ENCODE measurements at regions not wholly inside any gene's neighbourhood (a gene's known extent, or its start where the extent isn't known, plus 50 kb on each side); places are given as distances from the start of the nearest gene placed in this dataset.

DNA sequence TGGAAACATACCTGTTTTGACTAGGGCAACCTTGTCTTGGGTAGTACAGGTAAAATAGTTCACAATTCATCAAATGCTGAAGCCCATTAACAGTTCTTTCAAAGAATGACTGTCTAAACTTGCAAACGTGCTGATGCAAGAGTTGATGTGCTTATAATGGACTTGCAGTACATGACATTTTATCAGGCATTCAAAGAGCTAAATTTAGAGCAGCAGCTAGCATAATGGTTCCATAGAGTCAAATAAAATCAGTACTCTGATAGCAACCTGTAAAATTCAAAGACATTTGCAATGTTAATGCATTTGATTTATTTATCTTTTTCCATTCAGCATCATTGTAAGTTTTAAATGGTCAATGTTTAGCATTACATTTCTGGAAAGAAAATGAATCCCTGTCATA lies 979.7 kb upstream of the SLC10A2 start:
- no peak for TF ChIP-seq FOXM1 (IDR thresholded peaks at IDR 0.05; ENCODE audit: borderline replicate concordance, low read depth)
- no peak for TF ChIP-seq EP300 (IDR thresholded peaks at IDR 0.05; ENCODE audit: borderline replicate concordance)
- no peak for TF ChIP-seq TAF1 (IDR thresholded peaks at IDR 0.05; ENCODE audit: low read depth)
- TF ChIP-seq, protein P1, sequence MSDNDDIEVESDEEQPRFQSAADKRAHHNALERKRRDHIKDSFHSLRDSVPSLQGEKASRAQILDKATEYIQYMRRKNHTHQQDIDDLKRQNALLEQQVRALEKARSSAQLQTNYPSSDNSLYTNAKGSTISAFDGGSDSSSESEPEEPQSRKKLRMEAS (IDR thresholded peaks at IDR 0.05): no peak
- TF ChIP-seq, protein P2, sequence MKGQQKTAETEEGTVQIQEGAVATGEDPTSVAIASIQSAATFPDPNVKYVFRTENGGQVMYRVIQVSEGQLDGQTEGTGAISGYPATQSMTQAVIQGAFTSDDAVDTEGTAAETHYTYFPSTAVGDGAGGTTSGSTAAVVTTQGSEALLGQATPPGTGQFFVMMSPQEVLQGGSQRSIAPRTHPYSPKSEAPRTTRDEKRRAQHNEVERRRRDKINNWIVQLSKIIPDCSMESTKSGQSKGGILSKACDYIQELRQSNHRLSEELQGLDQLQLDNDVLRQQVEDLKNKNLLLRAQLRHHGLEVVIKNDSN (IDR thresholded peaks at IDR 0.05): no peak
- no peak for TF ChIP-seq TEAD4 (IDR thresholded peaks at IDR 0.05)
- TF ChIP-seq RAD21 (IDR thresholded peaks at IDR 0.05; ENCODE audit: low read depth): no peak
- no peak for TF ChIP-seq EGR1 (IDR thresholded peaks at IDR 0.05)
- TF ChIP-seq, protein P3, sequence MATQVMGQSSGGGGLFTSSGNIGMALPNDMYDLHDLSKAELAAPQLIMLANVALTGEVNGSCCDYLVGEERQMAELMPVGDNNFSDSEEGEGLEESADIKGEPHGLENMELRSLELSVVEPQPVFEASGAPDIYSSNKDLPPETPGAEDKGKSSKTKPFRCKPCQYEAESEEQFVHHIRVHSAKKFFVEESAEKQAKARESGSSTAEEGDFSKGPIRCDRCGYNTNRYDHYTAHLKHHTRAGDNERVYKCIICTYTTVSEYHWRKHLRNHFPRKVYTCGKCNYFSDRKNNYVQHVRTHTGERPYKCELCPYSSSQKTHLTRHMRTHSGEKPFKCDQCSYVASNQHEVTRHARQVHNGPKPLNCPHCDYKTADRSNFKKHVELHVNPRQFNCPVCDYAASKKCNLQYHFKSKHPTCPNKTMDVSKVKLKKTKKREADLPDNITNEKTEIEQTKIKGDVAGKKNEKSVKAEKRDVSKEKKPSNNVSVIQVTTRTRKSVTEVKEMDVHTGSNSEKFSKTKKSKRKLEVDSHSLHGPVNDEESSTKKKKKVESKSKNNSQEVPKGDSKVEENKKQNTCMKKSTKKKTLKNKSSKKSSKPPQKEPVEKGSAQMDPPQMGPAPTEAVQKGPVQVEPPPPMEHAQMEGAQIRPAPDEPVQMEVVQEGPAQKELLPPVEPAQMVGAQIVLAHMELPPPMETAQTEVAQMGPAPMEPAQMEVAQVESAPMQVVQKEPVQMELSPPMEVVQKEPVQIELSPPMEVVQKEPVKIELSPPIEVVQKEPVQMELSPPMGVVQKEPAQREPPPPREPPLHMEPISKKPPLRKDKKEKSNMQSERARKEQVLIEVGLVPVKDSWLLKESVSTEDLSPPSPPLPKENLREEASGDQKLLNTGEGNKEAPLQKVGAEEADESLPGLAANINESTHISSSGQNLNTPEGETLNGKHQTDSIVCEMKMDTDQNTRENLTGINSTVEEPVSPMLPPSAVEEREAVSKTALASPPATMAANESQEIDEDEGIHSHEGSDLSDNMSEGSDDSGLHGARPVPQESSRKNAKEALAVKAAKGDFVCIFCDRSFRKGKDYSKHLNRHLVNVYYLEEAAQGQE (IDR thresholded peaks at IDR 0.05; ENCODE audit: low read depth): no peak
